Left ventricle myocardium superior (tissue), 1 donor: ENCODE measurements at regions not wholly inside any gene's neighbourhood (a gene's known extent, or its start where the extent isn't known, plus 50 kb on each side); places are given as distances from the start of the nearest gene placed in this dataset.

ENCODE experiments used
- ATAC-seq: fragments of 200-7000 bp; cut with Tn5 transposase; one replicate; pipeline ENCODE4 v1.9.1; 2020; ENCODE audit warnings: mild to moderate bottlenecking, moderate library complexity
- DNase-seq: peaks from one replicate; pipeline ENCODE4 v3.0.0-alpha.2; 2020
- intact Hi-C: fragments of 100-400 bp; cut with micrococcal nuclease; formaldehyde crosslinking; loops from one replicate; pipeline ENCODE4 v1.11.0; 2022
- donor health status: DM: no; HTN: yes; CAD: no; lungs with severe emphysema.

- intact Hi-C loops, result no loop called here
- DNase-seq (no peak), ATAC-seq (no peak)
These were observed 382.3 kb upstream of the MTPN start for GRCh38 chr7:136359333-136359903.

GRCh38 chr7:136353287-136353686 is 376.1 kb upstream of the MTPN start:
- intact Hi-C loops, result no loop called here
- ATAC-seq (no peak), DNase-seq (no peak)

- ATAC-seq, result peak; percentile 96
- intact Hi-C loops, result no loop called here
- DNase-seq, result peak; percentile 69
These were observed 371.5 kb upstream of the MTPN start for GRCh38 chr7:136348542-136349192.

GRCh38 chr7:136348142-136348541 is 371.0 kb upstream of the MTPN start:
- no peak for DNase-seq
- intact Hi-C loops, result no loop called here
- peak; percentile 51 for ATAC-seq

GRCh38 chr7:136347488-136347887 is 370.3 kb upstream of the MTPN start:
- DNase-seq (no peak), ATAC-seq (no peak)
- intact Hi-C loops, result no loop called here

- DNase-seq (no peak), ATAC-seq (no peak)
- intact Hi-C loops, result no loop called here
These were observed 365.1 kb upstream of the MTPN start for GRCh38 chr7:136342251-136342650.

GRCh38 chr7:136339464-136339863 is 362.3 kb upstream of the MTPN start:
- no peak for DNase-seq
- intact Hi-C loops, result no loop called here
- no peak for ATAC-seq

- ATAC-seq (no peak), DNase-seq (no peak)
- intact Hi-C loops, result no loop called here
These were observed 359.8 kb upstream of the MTPN start for GRCh38 chr7:136336932-136337331.

- DNase-seq (no peak), ATAC-seq (no peak)
- intact Hi-C loops, result no loop called here
These were observed 356.5 kb upstream of the MTPN start for GRCh38 chr7:136333636-136334035.

- intact Hi-C loops, result no loop called here
- no peak for ATAC-seq
- DNase-seq, result no peak
These were observed 349.0 kb upstream of the MTPN start for GRCh38 chr7:136326045-136326609.

- intact Hi-C loops, result no loop called here
- DNase-seq (no peak), ATAC-seq (no peak)
These were observed 348.4 kb upstream of the MTPN start for GRCh38 chr7:136325578-136325977.

- intact Hi-C loops, result no loop called here
- no peak for DNase-seq
- no peak for ATAC-seq
These were observed 347.9 kb upstream of the MTPN start for GRCh38 chr7:136325027-136325426.

GRCh38 chr7:136324073-136324704 is 347.0 kb upstream of the MTPN start:
- intact Hi-C loops, result no loop called here
- DNase-seq, result no peak
- ATAC-seq, result no peak

- DNase-seq (no peak), ATAC-seq (no peak)
- intact Hi-C loops, result no loop called here
These were observed 335.4 kb upstream of the MTPN start for GRCh38 chr7:136312592-136312991.

GRCh38 chr7:136309407-136309806 is 332.2 kb upstream of the MTPN start:
- intact Hi-C loops, result no loop called here
- no peak for ATAC-seq
- DNase-seq, result no peak

GRCh38 chr7:136308230-136308629 is 331.1 kb upstream of the MTPN start:
- intact Hi-C loops, result no loop called here
- ATAC-seq (no peak), DNase-seq (no peak)

GRCh38 chr7:136303162-136303561 is 326.0 kb upstream of the MTPN start:
- DNase-seq (no peak), ATAC-seq (no peak)
- intact Hi-C loops, result no loop called here

GRCh38 chr7:136302049-136302448 is 324.9 kb upstream of the MTPN start:
- DNase-seq (no peak), ATAC-seq (no peak)
- intact Hi-C loops, result no loop called here

GRCh38 chr7:136294977-136295376 is 317.8 kb upstream of the MTPN start:
- ATAC-seq (no peak), DNase-seq (no peak)
- intact Hi-C loops, result no loop called here

GRCh38 chr7:136293841-136294391 is 316.8 kb upstream of the MTPN start:
- intact Hi-C loops, result no loop called here
- DNase-seq (no peak), ATAC-seq (no peak)
